ENCODE measurements at regions not wholly inside any gene's neighbourhood (a gene's known extent, or its start where the extent isn't known, plus 50 kb on each side); places are given as distances from the start of the nearest gene placed in this dataset.

DNA sequence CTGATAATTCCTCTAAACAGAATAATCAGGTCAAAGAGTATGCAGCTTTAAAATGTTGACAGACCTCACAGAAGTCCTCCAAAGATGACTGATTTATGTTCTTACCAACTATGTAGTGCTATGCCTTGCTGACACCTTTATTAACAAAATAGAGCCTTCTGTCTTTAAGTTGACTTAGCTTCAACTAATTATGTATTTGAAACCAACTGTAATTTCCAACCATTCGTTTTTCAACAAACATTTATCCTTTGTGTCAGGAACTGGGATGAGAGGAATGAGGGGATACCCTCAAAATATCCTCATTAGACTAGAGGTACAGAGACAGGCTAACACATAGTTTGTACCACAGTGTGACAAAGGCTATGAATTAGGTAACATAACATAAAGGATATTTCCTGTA lies 186.2 kb upstream of the ZNF217 start:
- Histone ChIP-seq H3K27me3 (ENCODE audit: insufficient read depth, low read length) (no peaks in the 10 kb centered on the region), H4K8ac (replicated peaks; ENCODE audit: insufficient read length, low read depth, low read length) (no peak overlapping the region)
- no peak overlapping the region for H3K27ac Mint-ChIP-seq

More for the DNA sequence above, 186.2 kb upstream of the ZNF217 start:
- TF ChIP-seq, protein P1, sequence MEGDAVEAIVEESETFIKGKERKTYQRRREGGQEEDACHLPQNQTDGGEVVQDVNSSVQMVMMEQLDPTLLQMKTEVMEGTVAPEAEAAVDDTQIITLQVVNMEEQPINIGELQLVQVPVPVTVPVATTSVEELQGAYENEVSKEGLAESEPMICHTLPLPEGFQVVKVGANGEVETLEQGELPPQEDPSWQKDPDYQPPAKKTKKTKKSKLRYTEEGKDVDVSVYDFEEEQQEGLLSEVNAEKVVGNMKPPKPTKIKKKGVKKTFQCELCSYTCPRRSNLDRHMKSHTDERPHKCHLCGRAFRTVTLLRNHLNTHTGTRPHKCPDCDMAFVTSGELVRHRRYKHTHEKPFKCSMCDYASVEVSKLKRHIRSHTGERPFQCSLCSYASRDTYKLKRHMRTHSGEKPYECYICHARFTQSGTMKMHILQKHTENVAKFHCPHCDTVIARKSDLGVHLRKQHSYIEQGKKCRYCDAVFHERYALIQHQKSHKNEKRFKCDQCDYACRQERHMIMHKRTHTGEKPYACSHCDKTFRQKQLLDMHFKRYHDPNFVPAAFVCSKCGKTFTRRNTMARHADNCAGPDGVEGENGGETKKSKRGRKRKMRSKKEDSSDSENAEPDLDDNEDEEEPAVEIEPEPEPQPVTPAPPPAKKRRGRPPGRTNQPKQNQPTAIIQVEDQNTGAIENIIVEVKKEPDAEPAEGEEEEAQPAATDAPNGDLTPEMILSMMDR (conservative IDR thresholded peaks at IDR 0.05) = no peak
- no peak overlapping the region for H4K91ac ChIP-seq (ENCODE audit: insufficient read length, low read depth, low read length)
- no peak overlapping the region for H3K9ac ChIP-seq (ENCODE audit: extremely low read depth, insufficient read length, low read length)
- Mint-ChIP-seq H3K4me1 (no peaks in the 10 kb centered on the region), H3K9me3 (no peaks in the 10 kb centered on the region), H3K27me3 (ENCODE audit: low read depth) (no peaks in the 10 kb centered on the region), H3K36me3 (ENCODE audit: insufficient read depth in 1 of 3, low read depth in 3 of 3) (no peaks in the 10 kb centered on the region), H3K4me3 (no peak overlapping the region)
- no peak overlapping the region for H3K4me2 ChIP-seq (ENCODE audit: insufficient read depth, insufficient read length, low read length)
- H3K23ac ChIP-seq (ENCODE audit: insufficient read length, low read depth, low read length) = no peak overlapping the region
- H3K27ac ChIP-seq (ENCODE audit: insufficient read length, low read depth, low read length) = no peak overlapping the region
- H3K79me2 ChIP-seq (ENCODE audit: insufficient read depth, low read length) = no peaks in the 10 kb centered on the region
- H3K56ac ChIP-seq (ENCODE audit: insufficient read length, low read depth, low read length) = no peak overlapping the region
- no peak overlapping the region for H4K5ac ChIP-seq (ENCODE audit: insufficient read length, low read depth, low read length)
- no peaks in the 10 kb centered on the region for H3K4me1 ChIP-seq (ENCODE audit: insufficient read depth, low read length)
- H4K20me1 ChIP-seq (ENCODE audit: control insufficient read depth, insufficient read depth, insufficient read length) = no peaks in the 10 kb centered on the region
- no CpG with 5 or more reads among the region's 1 CpG for WGBS (ENCODE audit: extremely low coverage, insufficient read length, low lambda C conversion rate)
- no peaks in the 10 kb centered on the region for H3K9me3 ChIP-seq (ENCODE audit: control insufficient read depth, low read depth, low read length)
- DNase-seq = no peak
- H2BK15ac ChIP-seq (ENCODE audit: low read depth, low read length) = no peak overlapping the region
- H3K4ac ChIP-seq (ENCODE audit: low read depth, low read length) = no peak overlapping the region
- H2BK20ac ChIP-seq (ENCODE audit: low read depth, low read length, poor library complexity, severe bottlenecking) = no peak overlapping the region
- no peak overlapping the region for H3K14ac ChIP-seq (ENCODE audit: insufficient read depth, low read length)
- H3K23me2 ChIP-seq (ENCODE audit: insufficient read length, low read depth, low read length, poor library complexity, severe bottlenecking) = no peaks in the 10 kb centered on the region
- H3T11ph ChIP-seq (ENCODE audit: low read length) = no peak overlapping the region
- H2AFZ ChIP-seq (ENCODE audit: low read length) = no peak overlapping the region
- H3K18ac ChIP-seq (ENCODE audit: insufficient read length, low read depth, low read length) = no peak overlapping the region
- no peak overlapping the region for H2BK120ac ChIP-seq (ENCODE audit: low read depth, low read length, poor library complexity, severe bottlenecking)
- no peak overlapping the region for H2BK12ac ChIP-seq (ENCODE audit: insufficient read length, low read depth, low read length)
- H2BK5ac ChIP-seq (ENCODE audit: insufficient read length, low read length) = no peak overlapping the region
- H3K79me1 ChIP-seq (ENCODE audit: insufficient read depth, low read depth, low read length, poor library complexity, severe bottlenecking) = no peaks in the 10 kb centered on the region
- H2AK5ac ChIP-seq (ENCODE audit: insufficient read length, low read length) = no peak overlapping the region
